K562 (cell line): ENCODE measurements at regions not wholly inside any gene's neighbourhood (a gene's known extent, or its start where the extent isn't known, plus 50 kb on each side); places are given as distances from the start of the nearest gene placed in this dataset.

Experiments used
- ATAC-seq: fragments of 200-7000 bp; cut with Tn5 transposase; 3 replicates; pipeline ENCODE4 v1.9.1; 2020; ENCODE audit warnings: moderate library complexity
- BruUV-seq: library from RNA; stranded (reverse); fragments of 400-500 nt; replicated peaks from 2 replicates; lab custom pipeline; 2021; lab: Mats Ljungman, UMichigan
- CTCF ChIA-PET: fragments of 300-600 bp; formaldehyde crosslinking; extraction: SDS; loops from one replicate; lab custom pipeline; 2021; ENCODE audit warnings: low intra/inter-chr PET ratio; lab: Yijun Ruan, JAX
- POLR2A ChIA-PET: fragments of 300-600, 350-650 bp; sonication (Branson Sonifier 250); formaldehyde crosslinking; extraction: SDS; loops from one replicate; lab custom pipeline; 2021; ENCODE audit warnings: antibody characterized with exemption, inconsistent platforms; lab: Yijun Ruan, JAX
- DNase-seq, 4 experiments: peaks; one replicate each; pipeline versions ENCODE4 v3.0.0 to v3.0.0-alpha.2; 2011 to 2018; ENCODE audit warnings: low spot score in 3 of 4, mixed read lengths in 3 of 4; ENCODE audit errors: extremely low read depth in 1 of 4
- FAIRE-seq: peaks from 2 replicates; lab custom pipeline; 2011; peaks lifted over from hg19 to GRCh38; lab: Jason Lieb, UNC
- H2AFZ ChIP-seq: 2 replicates; pipeline ENCODE4 v1.6.0; 2011; ENCODE audit warnings: low read depth, low read length, control low read depth, inconsistent platforms
- H3K27ac ChIP-seq: fragments of 200-600 bp; 3 replicates; pipeline ENCODE4 v1.8.0; 2011; ENCODE audit warnings: low read depth, mild to moderate bottlenecking, control low read depth, inconsistent platforms, low read length, moderate library complexity, mixed read lengths; ENCODE audit errors: extremely low read depth
- H3K27me3 ChIP-seq, 2 experiments: fragments of 300-600 bp in 1 of 2; 2 replicates in 1 of 2; 3 replicates in 1 of 2; pipeline versions ENCODE4 v1.6.0 to v1.8.0; 2011; ENCODE audit warnings: inconsistent platforms in 2 of 2, low read length in 2 of 2, mild to moderate bottlenecking in 1 of 2, mixed read lengths in 1 of 2, moderate library complexity in 1 of 2; ENCODE audit not compliant: control insufficient read depth in 2 of 2, insufficient read depth in 2 of 2
- H3K36me3 ChIP-seq: fragments of 300-600 bp; 3 replicates; pipeline ENCODE4 v1.8.0; 2011; ENCODE audit warnings: mild to moderate bottlenecking, low read length, inconsistent platforms; ENCODE audit not compliant: control insufficient read depth, insufficient read depth
- H3K4me1 ChIP-seq, 2 experiments: fragments of 200-600 bp in 1 of 2; replicated peaks in 1 of 2; 2 replicates in 1 of 2; 3 replicates in 1 of 2; pipeline versions ENCODE4 v1.5.1 to v1.8.0; 2011; ENCODE audit warnings: inconsistent platforms in 2 of 2, low read length in 2 of 2, mild to moderate bottlenecking in 1 of 2, mixed read lengths in 1 of 2, moderate library complexity in 1 of 2; ENCODE audit not compliant: control insufficient read depth in 2 of 2, insufficient read depth in 2 of 2
- H3K4me2 ChIP-seq: 2 replicates; pipeline ENCODE4 v1.6.1; 2011; ENCODE audit warnings: low read length, control low read depth, inconsistent platforms, mixed read lengths; ENCODE audit not compliant: insufficient read depth
- H3K4me3 ChIP-seq: fragments of 200-600 bp; sonication (generic), shearing (Covaris generic); 2 replicates; pipeline ENCODE4 v1.5.1; 2016; ENCODE audit warnings: control low read depth, inconsistent platforms
- H3K79me2 ChIP-seq: fragments of 200-600 bp; 3 replicates; pipeline ENCODE4 v1.8.0; 2011; ENCODE audit warnings: low read length, inconsistent platforms; ENCODE audit not compliant: control insufficient read depth, insufficient read depth
- H3K9ac ChIP-seq, 2 experiments: 2 replicates each; pipeline versions ENCODE4 v1.6.0 to v1.6.1; 2011; ENCODE audit warnings: low read depth in 2 of 2, low read length in 2 of 2, control low read depth in 1 of 2, inconsistent platforms in 1 of 2, mild to moderate bottlenecking in 1 of 2, mixed read lengths in 1 of 2; ENCODE audit not compliant: insufficient read depth in 1 of 2
- H3K9me1 ChIP-seq: one replicate; pipeline ENCODE4 v1.6.0; 2011; ENCODE audit warnings: inconsistent platforms, mild to moderate bottlenecking, low read length, moderate library complexity; ENCODE audit not compliant: control insufficient read depth, insufficient read depth
- H3K9me3 ChIP-seq: replicated peaks from 2 replicates; pipeline ENCODE4 v1.5.1; 2011; ENCODE audit warnings: low read depth, low read length, inconsistent platforms; ENCODE audit not compliant: control insufficient read depth, insufficient read depth
- H4K20me1 ChIP-seq: replicated peaks from 2 replicates; pipeline ENCODE4 v1.6.1; 2011; ENCODE audit warnings: low read length, inconsistent platforms, mixed read lengths; ENCODE audit not compliant: control insufficient read depth, insufficient read depth
- CSDE1 ChIP-seq, 2 experiments: fragments of 450-650 bp; IDR thresholded peaks; 2 replicates each; pipeline ENCODE4 v1.6.1; 2016; ENCODE audit warnings: mild to moderate bottlenecking in 1 of 2
- EHMT2 ChIP-seq: fragments of 450-650 bp; IDR thresholded peaks from 2 replicates; pipeline ENCODE4 v1.6.1; 2018; ENCODE audit warnings: antibody characterized with exemption
- ELK3 ChIP-seq: fragments of 450-650 bp; formaldehyde crosslinking; IDR thresholded peaks from 2 replicates; pipeline ENCODE4 v1.4.0; 2020; ENCODE audit warnings: mild to moderate bottlenecking
- GABPB1 ChIP-seq: sonication (generic); formaldehyde crosslinking; IDR thresholded peaks from 2 replicates; pipeline ENCODE4 v1.8.0; 2022; ENCODE audit warnings: mild to moderate bottlenecking, missing genetic modification reagents
- GTF2A2 ChIP-seq: IDR thresholded peaks from 2 replicates; pipeline ENCODE4 v1.6.1; 2016; ENCODE audit warnings: mild to moderate bottlenecking, missing genetic modification characterization, missing compliant biosample characterization
- HIVEP1 ChIP-seq: fragments of 250-450 bp; sonication (Bioruptor Pico); IDR thresholded peaks from 2 replicates; pipeline ENCODE4 v1.4.0; 2020; ENCODE audit warnings: mild to moderate bottlenecking
- JUND ChIP-seq, 2 experiments: IDR thresholded peaks; 2 replicates in 1 of 2; 3 replicates in 1 of 2; pipeline ENCODE4 v1.6.1; 2011; ENCODE audit warnings: borderline replicate concordance in 2 of 2, low read depth in 2 of 2, low read length in 2 of 2, improper control_type of control experiment in 1 of 2, missing biosample characterization in 1 of 2, missing genetic modification characterization in 1 of 2, missing genetic modification reagents in 1 of 2
- MECOM ChIP-seq: fragments of 250-450 bp; sonication (Bioruptor Pico); IDR thresholded peaks from 2 replicates; pipeline ENCODE4 v1.8.0; 2022; ENCODE audit warnings: inconsistent platforms
- MYC ChIP-seq, 2 experiments: fragments of 250-450 bp in 1 of 2; sonication (Bioruptor Pico) in 1 of 2; IDR thresholded peaks; 2 replicates each; pipeline versions ENCODE4 v1.5.1 to v1.6.1; 2012 to 2021; ENCODE audit warnings: low read depth in 2 of 2, borderline replicate concordance in 1 of 2, improper control_type of control experiment in 1 of 2, low read length in 1 of 2, mild to moderate bottlenecking in 1 of 2, moderate library complexity in 1 of 2
- PCBP2 ChIP-seq: fragments of 200-400 bp; formaldehyde crosslinking; IDR thresholded peaks from 2 replicates; pipeline ENCODE4 v1.6.1; 2018; ENCODE audit warnings: low read length, low read depth, mild to moderate bottlenecking, moderate library complexity; ENCODE audit not compliant: poor library complexity, severe bottlenecking
- PPARD ChIP-seq: fragments of 250-450 bp; sonication (Bioruptor Pico); IDR thresholded peaks from 2 replicates; pipeline ENCODE4 v1.8.0; 2022; ENCODE audit warnings: inconsistent platforms, mild to moderate bottlenecking, moderate library complexity
- RBFOX2 ChIP-seq: fragments of 200-400 bp; formaldehyde crosslinking; IDR thresholded peaks from 2 replicates; pipeline ENCODE4 v1.6.1; 2017; ENCODE audit warnings: low read depth, mild to moderate bottlenecking, low read length, moderate library complexity
- RBM25 ChIP-seq: fragments of 200-400 bp; formaldehyde crosslinking; IDR thresholded peaks from 2 replicates; pipeline ENCODE4 v1.6.1; 2018; ENCODE audit warnings: low read length, low read depth, moderate library complexity; ENCODE audit not compliant: severe bottlenecking
- TOE1 ChIP-seq, 2 experiments: fragments of 450-650 bp in 1 of 2; sonication (generic) in 1 of 2; formaldehyde crosslinking in 1 of 2; IDR thresholded peaks; 2 replicates each; pipeline versions ENCODE4 v1.7.1 to v1.8.0; 2016 to 2022; ENCODE audit warnings: borderline replicate concordance in 2 of 2, mild to moderate bottlenecking in 2 of 2, antibody characterized with exemption in 1 of 2, inconsistent platforms in 1 of 2, low read depth in 1 of 2, missing genetic modification reagents in 1 of 2, moderate library complexity in 1 of 2
- TSHZ1 ChIP-seq: fragments of 250-450 bp; sonication (Bioruptor Pico); IDR thresholded peaks from 2 replicates; pipeline ENCODE4 v1.4.0; 2020; ENCODE audit warnings: mild to moderate bottlenecking, moderate library complexity
- ZFP1 ChIP-seq: fragments of 450-650 bp; formaldehyde crosslinking; IDR thresholded peaks from 2 replicates; pipeline ENCODE4 v1.4.0; 2020; ENCODE audit warnings: mild to moderate bottlenecking, mixed read lengths
- ZFX ChIP-seq: sonication (generic); formaldehyde crosslinking; IDR thresholded peaks from 2 replicates; pipeline ENCODE4 v1.8.0; 2022; ENCODE audit warnings: mild to moderate bottlenecking, missing genetic modification reagents, moderate library complexity
- WGBS: fragments of 100-300 bp; shearing (Covaris generic); methylation state at CpG from one replicate; pipeline ENCODE4 v1.1.6; 2016; ENCODE audit warnings: low coverage, mixed read lengths; ENCODE audit not compliant: insufficient coverage; ENCODE audit errors: missing lambda C conversion rate; 5-methylcytosine and 5-hydroxymethylcytosine counted together
- in situ Hi-C: fragments of 300-500 bp; cut with MboI; formaldehyde crosslinking; loops from 4 replicates; pipeline ENCODE4 v1.15.0; 2018; ENCODE audit warnings: inconsistent platforms, mixed read lengths
- intact Hi-C: fragments of 100-400 bp; cut with micrococcal nuclease; formaldehyde crosslinking; loops from 2 replicates; pipeline ENCODE4 v1.14.2; 2022

- FAIRE-seq (no peak), ATAC-seq (no peak), DNase-seq (no peak)
- WGBS, result 2% methylated on average over 3 of the region's 3 CpGs
- no peaks in the 10 kb centered on the region for H4K20me1 ChIP-seq
- no peak overlapping the region for H3K4me3 ChIP-seq
- no peaks in the 10 kb centered on the region for H3K9me1 ChIP-seq
- no TSS peak for BruUV-seq
- no peak for TF ChIP-seq TOE1 (IDR thresholded peaks at IDR 0.05; ENCODE audit: borderline replicate concordance)
- no peak for TF ChIP-seq TOE1 (CRISPR knock-in tag; IDR thresholded peaks at IDR 0.05; ENCODE audit: borderline replicate concordance, low read depth)
- TF ChIP-seq ZFP1, result no peak
- TF ChIP-seq CSDE1 (IDR thresholded peaks at IDR 0.05), result no peak
- TF ChIP-seq GABPB1, result no peak
- TF ChIP-seq JUND (IDR thresholded peaks at IDR 0.05; ENCODE audit: borderline replicate concordance, low read depth, low read length), result no peak
- no peak for TF ChIP-seq JUND (tag; IDR thresholded peaks at IDR 0.05; ENCODE audit: borderline replicate concordance, low read depth, low read length)
- TF ChIP-seq PCBP2, result no peak
- no peak for TF ChIP-seq ZFX (CRISPR knock-in tag)
- TF ChIP-seq GTF2A2 (tag), result no peak
- TF ChIP-seq EHMT2, result no peak
- no peak for TF ChIP-seq MYC (IDR thresholded peaks at IDR 0.05; ENCODE audit: low read depth, low read length)
- no peak for TF ChIP-seq MYC (CRISPR knock-in tag; IDR thresholded peaks at IDR 0.05; ENCODE audit: borderline replicate concordance, low read depth)
- no peak for TF ChIP-seq RBM25
- TF ChIP-seq RBFOX2, result no peak
- TF ChIP-seq PPARD (CRISPR knock-in tag), result no peak
- TF ChIP-seq ELK3 (CRISPR knock-in tag), result no peak
- no peak for TF ChIP-seq TSHZ1 (CRISPR knock-in tag)
- TF ChIP-seq MECOM (CRISPR knock-in tag), result no peak
- no peak for TF ChIP-seq HIVEP1 (CRISPR knock-in tag)
- H3K4me1 ChIP-seq, result no peaks in the 10 kb centered on the region
- no peak overlapping the region for H3K27ac ChIP-seq
- no peaks in the 10 kb centered on the region for H3K79me2 ChIP-seq
- ChIA-PET CTCF (no interaction called here), POLR2A (no interaction called here)
- no peaks in the 10 kb centered on the region for H3K27me3 ChIP-seq
- no peak overlapping the region for H2AFZ ChIP-seq
- H3K36me3 ChIP-seq, result no peaks in the 10 kb centered on the region
- H3K9ac ChIP-seq, result no peak overlapping the region
- in situ Hi-C loops (no loop called here), intact Hi-C loops (no loop called here)
- no peak overlapping the region for H3K4me2 ChIP-seq
- no peaks in the 10 kb centered on the region for H3K9me3 ChIP-seq
Measured at GRCh38 chr7:79877874-79878465, 256.7 kb upstream of the GNAI1 start.
